Thoracic aorta (tissue), 2 donors: ENCODE measurements at regions not wholly inside any gene's neighbourhood (a gene's known extent, or its start where the extent isn't known, plus 50 kb on each side); places are given as distances from the start of the nearest gene placed in this dataset.

ENCODE experiments used
- ATAC-seq: fragments of 150-250 bp; one replicate; pipeline ENCODE4 v1.8.0; 2017; ENCODE audit warnings: low read depth; ENCODE audit not compliant: insufficient number of reproducible peaks, low FRiP score
- DNase-seq: peaks from one replicate; pipeline ENCODE4 v3.0.0-alpha.2; 2020; ENCODE audit warnings: low spot score
- H3K27ac ChIP-seq, 2 donors: fragments of 200-600 bp; sonication (generic); 1 replicate in 1 of 2; 2 replicates in 1 of 2; pipeline ENCODE4 v1.5.1; 2016; ENCODE audit warnings: mild to moderate bottlenecking in 2 of 2, moderate library complexity in 2 of 2
- H3K27me3 ChIP-seq: fragments of 200-600 bp; sonication (generic); replicated peaks from 2 replicates; pipeline ENCODE4 v1.6.0; 2016; ENCODE audit warnings: mild to moderate bottlenecking; ENCODE audit not compliant: insufficient read depth
- H3K36me3 ChIP-seq: fragments of 200-600 bp; sonication (generic); one replicate; pipeline ENCODE4 v1.5.1; 2016
- H3K4me1 ChIP-seq, 2 donors: fragments of 200-600 bp; sonication (generic); 1 replicate in 1 of 2; 2 replicates in 1 of 2; pipeline versions ENCODE4 v1.5.1 to v1.6.0; 2016; ENCODE audit warnings: low read depth in 2 of 2, mild to moderate bottlenecking in 1 of 2; ENCODE audit not compliant: control insufficient read depth in 1 of 2
- H3K4me3 ChIP-seq: fragments of 200-600 bp; sonication (generic); 2 replicates; pipeline ENCODE4 v1.5.1; 2016; ENCODE audit warnings: mild to moderate bottlenecking
- H3K9me3 ChIP-seq: fragments of 200-600 bp; sonication (generic); 2 replicates; pipeline ENCODE4 v1.5.1; 2016
- CTCF ChIP-seq: fragments of 200-600 bp; sonication (generic); IDR thresholded peaks from one replicate; pipeline ENCODE4 v1.5.1; 2019; ENCODE audit warnings: antibody characterized with exemption

DNA sequence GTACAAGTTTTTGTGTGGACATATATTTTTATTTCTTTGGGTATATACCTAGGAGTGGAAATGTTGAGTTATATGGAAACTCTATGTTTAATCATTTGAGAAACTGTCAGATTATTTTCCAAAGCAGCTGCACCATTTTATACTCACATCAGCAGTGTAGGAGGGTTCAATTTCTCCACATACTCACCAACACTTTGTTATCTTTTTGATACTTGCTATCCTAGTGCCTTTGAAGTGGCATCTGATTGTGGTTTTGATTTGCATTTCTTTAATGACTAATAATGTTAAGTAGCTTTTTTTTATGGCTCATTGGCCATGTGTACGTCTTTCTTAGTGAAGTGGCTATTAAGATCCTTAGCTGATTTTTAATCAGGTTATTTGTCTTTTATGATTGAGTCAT is 64.7 kb upstream of the SLC8A1 start:
- DNase-seq (no peak), ATAC-seq (no peak)
- H3K9me3 ChIP-seq, result no peaks in the 10 kb centered on the region
- no peak overlapping the region for H3K4me3 ChIP-seq
- H3K27me3 ChIP-seq, result no peaks in the 10 kb centered on the region
- no peaks in the 10 kb centered on the region for H3K36me3 ChIP-seq
- H3K27ac ChIP-seq, result no peak overlapping the region
- peaks cover 0 to 7% of the 10 kb centered on the region in 2 donors for H3K4me1 ChIP-seq
- no peak for TF ChIP-seq CTCF

GRCh38 chr2:40528564-40528963 is 76.7 kb upstream of the SLC8A1 start:
- no peaks in the 10 kb centered on the region for H3K36me3 ChIP-seq
- H3K4me3 ChIP-seq, result no peak overlapping the region
- no peaks in the 10 kb centered on the region for H3K27me3 ChIP-seq
- no peak overlapping the region for H3K27ac ChIP-seq
- no peaks in the 10 kb centered on the region for H3K4me1 ChIP-seq
- TF ChIP-seq CTCF, result no peak
- ATAC-seq, result no peak
- H3K9me3 ChIP-seq, result no peaks in the 10 kb centered on the region
- DNase-seq, result no peak

- Histone ChIP-seq H3K27me3 (no peaks in the 10 kb centered on the region), H3K4me3 (no peak overlapping the region), H3K4me1 (no peaks in the 10 kb centered on the region), H3K36me3 (no peaks in the 10 kb centered on the region), H3K27ac (no peak overlapping the region), H3K9me3 (no peaks in the 10 kb centered on the region)
- ATAC-seq (no peak), DNase-seq (no peak)
- TF ChIP-seq CTCF, result no peak
Observed at GRCh38 chr2:40531359-40531758, 79.5 kb upstream of the SLC8A1 start.

DNA sequence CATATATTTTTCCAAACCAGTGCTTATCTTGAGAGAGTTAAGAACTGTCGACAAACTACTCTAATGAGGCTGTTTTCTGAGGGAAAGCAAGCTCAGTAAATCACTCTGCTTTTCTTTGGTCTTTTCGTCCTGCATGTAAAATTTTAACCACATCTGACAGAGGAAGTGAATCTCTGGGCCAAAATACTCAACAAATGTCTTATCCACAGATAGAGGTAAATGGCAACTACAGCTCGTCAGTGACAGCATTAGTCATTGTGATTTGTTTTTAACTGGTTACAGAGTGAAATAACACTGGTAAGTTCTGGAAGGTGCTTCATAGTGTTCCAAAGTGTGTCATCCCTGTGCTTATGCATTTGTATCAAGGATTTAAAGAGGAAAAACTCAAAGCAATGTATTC is 82.6 kb upstream of the SLC8A1 start:
- no peak for ATAC-seq
- no peaks in the 10 kb centered on the region for H3K4me1 ChIP-seq
- no peaks in the 10 kb centered on the region for H3K36me3 ChIP-seq
- H3K4me3 ChIP-seq, result no peak overlapping the region
- TF ChIP-seq CTCF, result no peak
- H3K27me3 ChIP-seq, result no peaks in the 10 kb centered on the region
- DNase-seq, result no peak
- no peaks in the 10 kb centered on the region for H3K9me3 ChIP-seq
- no peak overlapping the region for H3K27ac ChIP-seq

DNA sequence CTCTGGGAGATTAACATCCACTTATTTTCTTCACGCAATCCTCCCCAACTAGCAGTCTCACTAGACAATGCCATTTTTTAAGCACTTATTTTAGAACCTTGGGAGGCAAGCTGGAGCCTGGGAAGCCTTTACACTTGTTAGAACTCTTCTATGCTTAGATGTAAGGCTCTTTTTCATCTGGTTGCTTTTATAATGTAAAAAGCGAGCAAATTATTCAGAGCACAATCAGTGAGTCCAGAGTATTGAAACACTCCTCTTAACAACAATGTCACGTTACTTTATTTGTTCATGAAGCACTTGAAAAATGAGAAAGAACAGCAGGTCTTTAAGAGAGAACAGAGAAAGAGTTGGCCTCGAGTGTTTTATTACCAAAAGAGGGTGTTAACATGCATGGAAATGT is 84.1 kb upstream of the SLC8A1 start:
- no peaks in the 10 kb centered on the region for H3K36me3 ChIP-seq
- DNase-seq, result no peak
- no peaks in the 10 kb centered on the region for H3K9me3 ChIP-seq
- peaks cover 6% of the 10 kb centered on the region in 2 donors for H3K4me1 ChIP-seq
- H3K4me3 ChIP-seq, result no peak overlapping the region
- no peak overlapping the region for H3K27ac ChIP-seq
- no peak for ATAC-seq
- no peak for TF ChIP-seq CTCF
- no peaks in the 10 kb centered on the region for H3K27me3 ChIP-seq
